ENCODE measurements at regions not wholly inside any gene's neighbourhood (a gene's known extent, or its start where the extent isn't known, plus 50 kb on each side); places are given as distances from the start of the nearest gene placed in this dataset.
A peak's percentile ranks its signal among the peaks of the same experiment; 100 is the strongest.

DNA sequence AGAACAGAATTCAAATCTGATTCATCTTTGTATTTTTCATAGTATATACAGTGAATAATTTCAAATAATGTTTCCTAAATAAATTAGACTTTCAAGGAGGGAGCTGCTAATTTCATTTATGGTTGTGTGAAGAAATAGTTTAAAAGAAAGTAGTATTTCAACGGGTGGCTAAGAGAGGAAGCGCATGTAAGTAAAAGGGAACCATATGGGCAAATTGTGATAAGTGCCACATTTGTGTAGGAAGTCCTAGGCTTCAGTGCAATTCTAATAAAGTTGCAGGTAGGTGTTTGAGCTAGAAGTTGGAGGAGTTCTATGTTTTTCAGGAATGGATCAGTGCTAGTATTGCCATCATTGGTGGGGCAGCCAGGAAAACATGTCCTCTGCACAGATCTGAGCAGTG is 178.8 kb upstream of the PRDM1 start:
- in situ Hi-C loops (cut with HindIII; ENCODE audit: low sequenced_read_pairs): no loop called here
- no peak for DNase-seq (ENCODE audit: low read depth)
- TF ChIP-seq, protein P1, sequence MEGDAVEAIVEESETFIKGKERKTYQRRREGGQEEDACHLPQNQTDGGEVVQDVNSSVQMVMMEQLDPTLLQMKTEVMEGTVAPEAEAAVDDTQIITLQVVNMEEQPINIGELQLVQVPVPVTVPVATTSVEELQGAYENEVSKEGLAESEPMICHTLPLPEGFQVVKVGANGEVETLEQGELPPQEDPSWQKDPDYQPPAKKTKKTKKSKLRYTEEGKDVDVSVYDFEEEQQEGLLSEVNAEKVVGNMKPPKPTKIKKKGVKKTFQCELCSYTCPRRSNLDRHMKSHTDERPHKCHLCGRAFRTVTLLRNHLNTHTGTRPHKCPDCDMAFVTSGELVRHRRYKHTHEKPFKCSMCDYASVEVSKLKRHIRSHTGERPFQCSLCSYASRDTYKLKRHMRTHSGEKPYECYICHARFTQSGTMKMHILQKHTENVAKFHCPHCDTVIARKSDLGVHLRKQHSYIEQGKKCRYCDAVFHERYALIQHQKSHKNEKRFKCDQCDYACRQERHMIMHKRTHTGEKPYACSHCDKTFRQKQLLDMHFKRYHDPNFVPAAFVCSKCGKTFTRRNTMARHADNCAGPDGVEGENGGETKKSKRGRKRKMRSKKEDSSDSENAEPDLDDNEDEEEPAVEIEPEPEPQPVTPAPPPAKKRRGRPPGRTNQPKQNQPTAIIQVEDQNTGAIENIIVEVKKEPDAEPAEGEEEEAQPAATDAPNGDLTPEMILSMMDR (IDR thresholded peaks at IDR 0.05; ENCODE audit: low read depth, low read length, missing control alignments): no peak
- no peak overlapping the region for H3K4me3 ChIP-seq (ENCODE audit: low read depth, low read length)

DNA sequence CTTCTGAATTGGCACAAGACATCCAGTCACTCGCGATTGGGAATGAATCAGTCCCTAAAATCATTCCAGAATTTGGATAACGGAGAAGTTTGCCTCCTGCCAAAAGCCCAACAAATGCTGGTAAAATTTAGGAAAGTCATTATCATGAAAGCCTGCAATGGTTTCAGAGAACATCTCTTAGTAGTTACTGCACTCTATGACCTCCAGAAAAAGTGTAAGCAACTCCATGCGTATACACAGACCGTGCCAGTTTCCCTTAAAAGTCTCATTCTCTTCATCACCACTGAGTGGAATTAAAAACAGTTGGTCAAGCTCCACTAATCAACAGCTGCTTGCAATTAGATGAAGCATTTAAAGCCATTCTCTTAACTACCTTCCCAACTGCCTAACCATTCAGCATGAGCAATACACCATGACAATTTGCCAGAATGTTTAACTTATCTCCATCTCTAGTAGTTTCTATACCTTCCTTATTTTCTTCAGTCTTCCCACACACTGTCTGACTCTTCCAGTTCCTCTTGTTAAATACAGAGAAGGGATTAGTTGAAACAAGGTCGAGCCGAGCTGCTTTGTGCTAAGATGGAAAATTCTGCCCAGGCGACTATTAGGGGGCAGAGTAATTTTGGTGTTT is 183.6 kb upstream of the PRDM1 start:
- no peak overlapping the region for H3K4me3 ChIP-seq (ENCODE audit: low read depth, low read length)
- TF ChIP-seq, protein P1 (IDR thresholded peaks at IDR 0.05; ENCODE audit: low read depth, low read length, missing control alignments): no peak
- in situ Hi-C loops (cut with HindIII; ENCODE audit: low sequenced_read_pairs): no loop called here
- DNase-seq (ENCODE audit: low read depth): no peak

DNA sequence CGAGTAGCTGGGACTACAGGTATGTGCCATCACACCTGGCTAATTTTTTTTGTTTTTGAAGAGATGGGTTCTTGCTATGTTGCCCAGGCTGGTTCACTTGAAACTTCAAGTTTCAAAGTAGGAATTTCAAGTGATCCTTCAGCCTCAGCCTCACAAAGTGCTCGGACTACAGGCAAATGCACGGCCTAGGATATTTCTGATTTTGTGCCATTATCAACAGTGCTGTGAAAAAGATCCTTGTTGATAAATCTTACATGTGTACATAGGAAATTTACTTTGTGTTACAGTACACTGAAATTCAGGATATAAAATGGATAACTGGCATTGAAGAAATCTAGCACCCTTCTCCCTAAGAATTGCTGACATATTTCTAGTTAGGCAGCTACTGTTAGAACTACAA is 184.6 kb upstream of the PRDM1 start:
- no peak overlapping the region for H3K4me3 ChIP-seq (ENCODE audit: low read depth, low read length)
- in situ Hi-C loops (cut with HindIII; ENCODE audit: low sequenced_read_pairs): no loop called here
- DNase-seq (ENCODE audit: low read depth): no peak
- TF ChIP-seq, protein P1 (IDR thresholded peaks at IDR 0.05; ENCODE audit: low read depth, low read length, missing control alignments): no peak

DNA sequence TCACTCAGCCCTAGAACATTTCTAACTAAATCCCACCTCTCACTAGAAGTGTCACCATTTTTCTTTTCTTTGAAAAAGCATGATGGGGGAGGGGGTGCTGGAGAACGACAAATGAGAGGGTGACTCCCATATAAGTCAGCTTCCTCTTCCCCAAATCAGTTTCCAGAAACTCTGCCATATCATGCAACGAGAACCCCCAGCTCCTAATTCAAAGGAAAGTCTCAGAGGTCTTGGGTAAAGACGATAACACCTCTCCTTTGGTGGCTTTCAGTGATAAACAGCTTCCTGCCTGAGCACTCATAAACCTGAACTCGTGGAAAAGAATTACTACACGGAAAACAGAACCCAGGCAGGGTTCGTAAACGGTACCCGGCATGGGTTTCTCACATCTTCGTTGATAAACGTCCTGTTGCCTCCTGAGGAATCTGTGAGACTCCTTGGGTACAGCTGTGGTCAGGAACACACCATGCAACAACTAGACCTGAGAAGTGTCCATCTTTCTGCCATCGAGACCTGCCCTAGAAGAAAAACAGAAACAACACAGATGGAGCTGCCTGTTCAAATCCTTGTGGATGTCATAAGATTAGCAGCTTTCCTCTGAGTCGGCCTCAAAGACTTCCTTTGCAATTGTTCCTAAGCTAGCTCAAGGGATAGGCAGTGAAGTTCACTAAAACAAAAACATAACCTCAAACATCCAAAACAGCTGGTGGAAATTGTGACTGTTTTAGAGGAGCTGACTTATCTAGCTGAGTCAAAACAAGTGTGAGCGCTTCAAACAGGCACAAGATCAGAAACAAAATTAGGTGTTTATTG is 185.8 kb upstream of the PRDM1 start:
- DNase-seq (ENCODE audit: low read depth): no peak
- H3K4me3 ChIP-seq (ENCODE audit: low read depth, low read length): no peak overlapping the region
- in situ Hi-C loops (cut with HindIII; ENCODE audit: low sequenced_read_pairs): no loop called here
- TF ChIP-seq, protein P1 (IDR thresholded peaks at IDR 0.05; ENCODE audit: low read depth, low read length, missing control alignments): no peak

DNA sequence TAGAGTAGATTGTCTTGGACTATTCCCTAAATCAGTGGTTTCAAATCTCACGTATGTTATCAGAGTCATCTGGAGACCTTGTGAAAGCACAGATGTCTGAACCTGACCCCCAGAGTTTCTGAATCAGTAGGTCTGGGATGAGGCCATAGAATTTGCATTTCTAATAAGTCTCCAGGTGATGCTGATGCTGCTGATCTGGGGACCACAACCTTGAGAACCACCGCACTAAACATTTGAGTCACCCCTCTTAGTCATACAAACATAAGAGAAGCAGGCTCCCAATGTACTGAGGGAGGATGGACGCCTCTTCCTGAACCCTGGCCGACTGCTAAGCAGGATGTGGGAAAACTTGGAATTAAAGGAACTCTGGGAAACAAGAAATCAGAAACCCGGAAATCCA is 187.8 kb upstream of the PRDM1 start:
- in situ Hi-C loops (cut with HindIII; ENCODE audit: low sequenced_read_pairs): no loop called here
- H3K4me3 ChIP-seq (ENCODE audit: low read depth, low read length): no peak overlapping the region
- TF ChIP-seq, protein P1 (IDR thresholded peaks at IDR 0.05; ENCODE audit: low read depth, low read length, missing control alignments): no peak
- DNase-seq (ENCODE audit: low read depth): peak; percentile 65

DNA sequence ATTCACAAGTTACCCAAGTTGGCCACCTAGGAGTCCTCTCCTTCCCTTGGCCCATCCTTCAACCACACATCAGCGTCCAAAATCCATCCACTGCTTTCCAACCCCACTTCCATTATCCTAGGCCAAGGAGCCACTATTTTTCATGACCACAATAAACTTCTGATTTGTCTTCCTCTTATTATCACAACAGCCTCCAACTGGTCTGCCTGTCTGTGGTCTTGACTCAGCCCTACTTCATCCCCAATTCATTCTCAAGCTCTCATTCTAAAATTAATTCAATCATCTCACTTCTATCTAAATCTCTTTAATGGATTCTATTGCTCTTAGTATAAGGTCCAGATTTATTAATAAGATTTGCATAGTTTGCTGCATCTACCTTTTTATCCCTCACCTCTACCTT is 189.0 kb upstream of the PRDM1 start:
- no peak overlapping the region for H3K4me3 ChIP-seq (ENCODE audit: low read depth, low read length)
- TF ChIP-seq, protein P1 (IDR thresholded peaks at IDR 0.05; ENCODE audit: low read depth, low read length, missing control alignments): no peak
- in situ Hi-C loops (cut with HindIII; ENCODE audit: low sequenced_read_pairs): no loop called here
- no peak for DNase-seq (ENCODE audit: low read depth)
